ENCODE measurements at regions not wholly inside any gene's neighbourhood (a gene's known extent, or its start where the extent isn't known, plus 50 kb on each side); places are given as distances from the start of the nearest gene placed in this dataset.

- Histone ChIP-seq H3K9me3 (ENCODE audit: low read length) (no peaks in the 10 kb centered on the region), H3K27ac (ENCODE audit: low read depth, low read length) (no peak overlapping the region), H3K27me3 (ENCODE audit: insufficient read depth, low read length, poor library complexity, severe bottlenecking) (no peaks in the 10 kb centered on the region), H3K4me3 (ENCODE audit: low read length) (no peak overlapping the region), H3K4me1 (ENCODE audit: insufficient read depth, low read length) (no peaks in the 10 kb centered on the region), H3K36me3 (ENCODE audit: insufficient read depth, low read length) (no peaks in the 10 kb centered on the region)
- Mint-ChIP-seq H3K4me3 (no peak overlapping the region), H3K27ac (no peak overlapping the region), H3K4me1 (no peaks in the 10 kb centered on the region), H3K9me3 (peaks cover 0 to 6% (median 0%) of the 10 kb centered on the region in 5 donors), H3K27me3 (no peaks in the 10 kb centered on the region), H3K36me3 (no peaks in the 10 kb centered on the region)
- ChIA-PET POLR2A (no interaction called here), CTCF (no interaction called here)
- DNase-seq: no peak
Observed at GRCh38 chr2:221774136-221774535, 202.0 kb upstream of the EPHA4 start.

GRCh38 chr2:221771297-221771696 lies 199.2 kb upstream of the EPHA4 start:
- Histone ChIP-seq H3K27ac (ENCODE audit: low read depth, low read length) (no peak overlapping the region), H3K4me1 (ENCODE audit: insufficient read depth, low read length) (no peaks in the 10 kb centered on the region), H3K9me3 (ENCODE audit: low read length) (no peaks in the 10 kb centered on the region), H3K36me3 (ENCODE audit: insufficient read depth, low read length) (no peaks in the 10 kb centered on the region), H3K27me3 (ENCODE audit: insufficient read depth, low read length, poor library complexity, severe bottlenecking) (no peaks in the 10 kb centered on the region), H3K4me3 (ENCODE audit: low read length) (no peak overlapping the region)
- no peaks in the 10 kb centered on the region for H3K4me1 Mint-ChIP-seq
- ChIA-PET POLR2A (no interaction called here), CTCF (no interaction called here)
- H3K36me3 Mint-ChIP-seq: no peaks in the 10 kb centered on the region
- no peak overlapping the region for H3K27ac Mint-ChIP-seq
- peaks cover 0 to 6% (median 0%) of the 10 kb centered on the region in 5 donors for H3K9me3 Mint-ChIP-seq
- DNase-seq: no peak
- H3K4me3 Mint-ChIP-seq: no peak overlapping the region
- no peaks in the 10 kb centered on the region for H3K27me3 Mint-ChIP-seq

GRCh38 chr2:221767106-221768012 lies 195.3 kb upstream of the EPHA4 start:
- POLR2A ChIA-PET: no interaction called here
- Mint-ChIP-seq H3K27ac (no peak overlapping the region), H3K4me1 (no peaks in the 10 kb centered on the region), H3K36me3 (no peaks in the 10 kb centered on the region), H3K4me3 (no peak overlapping the region), H3K27me3 (no peaks in the 10 kb centered on the region), H3K9me3 (peaks cover 0 to 3% (median under 1%) of the 10 kb centered on the region in 5 donors)
- CTCF ChIA-PET: no interaction called here
- H3K4me1 ChIP-seq (ENCODE audit: insufficient read depth, low read length): no peaks in the 10 kb centered on the region
- no peak overlapping the region for H3K27ac ChIP-seq (ENCODE audit: low read depth, low read length)
- H3K36me3 ChIP-seq (ENCODE audit: insufficient read depth, low read length): no peaks in the 10 kb centered on the region
- H3K4me3 ChIP-seq (ENCODE audit: low read length): no peak overlapping the region
- no peaks in the 10 kb centered on the region for H3K27me3 ChIP-seq (ENCODE audit: insufficient read depth, low read length, poor library complexity, severe bottlenecking)
- DNase-seq: no peak
- H3K9me3 ChIP-seq (ENCODE audit: low read length): no peaks in the 10 kb centered on the region

GRCh38 chr2:221762496-221762895 lies 190.4 kb upstream of the EPHA4 start:
- Histone ChIP-seq H3K27me3 (ENCODE audit: insufficient read depth, low read length, poor library complexity, severe bottlenecking) (no peaks in the 10 kb centered on the region), H3K27ac (ENCODE audit: low read depth, low read length) (no peak overlapping the region), H3K4me3 (ENCODE audit: low read length) (no peak overlapping the region), H3K9me3 (ENCODE audit: low read length) (no peaks in the 10 kb centered on the region), H3K36me3 (ENCODE audit: insufficient read depth, low read length) (no peaks in the 10 kb centered on the region), H3K4me1 (ENCODE audit: insufficient read depth, low read length) (no peaks in the 10 kb centered on the region)
- DNase-seq: no peak
- H3K9me3 Mint-ChIP-seq: peaks cover 0 to 7% (median 4%) of the 10 kb centered on the region in 5 donors
- peaks cover 0 to 2% of the 10 kb centered on the region in 2 donors for H3K27me3 Mint-ChIP-seq
- CTCF ChIA-PET: no interaction called here
- H3K4me1 Mint-ChIP-seq: no peaks in the 10 kb centered on the region
- H3K36me3 Mint-ChIP-seq: no peaks in the 10 kb centered on the region
- POLR2A ChIA-PET: no interaction called here
- no peak overlapping the region for H3K4me3 Mint-ChIP-seq
- no peak overlapping the region for H3K27ac Mint-ChIP-seq

GRCh38 chr2:221761260-221761659 lies 189.2 kb upstream of the EPHA4 start:
- Histone ChIP-seq H3K9me3 (ENCODE audit: low read length) (no peaks in the 10 kb centered on the region), H3K36me3 (ENCODE audit: insufficient read depth, low read length) (no peaks in the 10 kb centered on the region), H3K4me1 (ENCODE audit: insufficient read depth, low read length) (no peaks in the 10 kb centered on the region), H3K27ac (ENCODE audit: low read depth, low read length) (no peak overlapping the region), H3K4me3 (ENCODE audit: low read length) (no peak overlapping the region), H3K27me3 (ENCODE audit: insufficient read depth, low read length, poor library complexity, severe bottlenecking) (no peaks in the 10 kb centered on the region)
- no peaks in the 10 kb centered on the region for H3K36me3 Mint-ChIP-seq
- ChIA-PET POLR2A (no interaction called here), CTCF (no interaction called here)
- peaks cover 0 to 7% (median 4%) of the 10 kb centered on the region in 5 donors for H3K9me3 Mint-ChIP-seq
- no peak overlapping the region for H3K4me3 Mint-ChIP-seq
- no peak for DNase-seq
- H3K27me3 Mint-ChIP-seq: peaks cover 0 to 2% of the 10 kb centered on the region in 2 donors
- H3K27ac Mint-ChIP-seq: no peak overlapping the region
- H3K4me1 Mint-ChIP-seq: no peaks in the 10 kb centered on the region

GRCh38 chr2:221758076-221758475 lies 186.0 kb upstream of the EPHA4 start:
- no peak overlapping the region for H3K27ac ChIP-seq (ENCODE audit: low read depth, low read length)
- DNase-seq: no peak
- H3K27me3 ChIP-seq (ENCODE audit: insufficient read depth, low read length, poor library complexity, severe bottlenecking): no peaks in the 10 kb centered on the region
- no peak overlapping the region for H3K27ac Mint-ChIP-seq
- H3K9me3 Mint-ChIP-seq: peaks cover 0 to 6% (median 4%) of the 10 kb centered on the region in 5 donors
- ChIA-PET CTCF (no interaction called here), POLR2A (no interaction called here)
- no peak overlapping the region for H3K4me3 Mint-ChIP-seq
- H3K36me3 Mint-ChIP-seq: no peaks in the 10 kb centered on the region
- H3K9me3 ChIP-seq (ENCODE audit: low read length): no peaks in the 10 kb centered on the region
- H3K27me3 Mint-ChIP-seq: peaks cover 0 to 2% of the 10 kb centered on the region in 2 donors
- no peak overlapping the region for H3K4me3 ChIP-seq (ENCODE audit: low read length)
- no peaks in the 10 kb centered on the region for H3K4me1 Mint-ChIP-seq
- no peaks in the 10 kb centered on the region for H3K4me1 ChIP-seq (ENCODE audit: insufficient read depth, low read length)
- H3K36me3 ChIP-seq (ENCODE audit: insufficient read depth, low read length): no peaks in the 10 kb centered on the region

GRCh38 chr2:221753401-221753800 lies 181.3 kb upstream of the EPHA4 start:
- Histone ChIP-seq H3K9me3 (ENCODE audit: low read length) (no peaks in the 10 kb centered on the region), H3K36me3 (ENCODE audit: insufficient read depth, low read length) (no peaks in the 10 kb centered on the region), H3K27ac (ENCODE audit: low read depth, low read length) (no peak overlapping the region), H3K4me1 (ENCODE audit: insufficient read depth, low read length) (no peaks in the 10 kb centered on the region), H3K27me3 (ENCODE audit: insufficient read depth, low read length, poor library complexity, severe bottlenecking) (no peaks in the 10 kb centered on the region), H3K4me3 (ENCODE audit: low read length) (no peak overlapping the region)
- CTCF ChIA-PET: no interaction called here
- no peaks in the 10 kb centered on the region for H3K36me3 Mint-ChIP-seq
- H3K4me1 Mint-ChIP-seq: no peaks in the 10 kb centered on the region
- no peak overlapping the region for H3K4me3 Mint-ChIP-seq
- POLR2A ChIA-PET: no interaction called here
- no peak for DNase-seq
- peaks cover 0 to 4% (median 0%) of the 10 kb centered on the region in 5 donors for H3K9me3 Mint-ChIP-seq
- peaks cover 0 to 2% of the 10 kb centered on the region in 2 donors for H3K27me3 Mint-ChIP-seq
- H3K27ac Mint-ChIP-seq: no peak overlapping the region

GRCh38 chr2:221752781-221753180 lies 180.7 kb upstream of the EPHA4 start:
- H3K27ac Mint-ChIP-seq: no peak overlapping the region
- no peaks in the 10 kb centered on the region for H3K9me3 Mint-ChIP-seq
- H3K36me3 Mint-ChIP-seq: no peaks in the 10 kb centered on the region
- H3K4me3 ChIP-seq (ENCODE audit: low read length): no peak overlapping the region
- H3K27me3 Mint-ChIP-seq: no peaks in the 10 kb centered on the region
- no peaks in the 10 kb centered on the region for H3K4me1 Mint-ChIP-seq
- DNase-seq: no peak
- H3K27ac ChIP-seq (ENCODE audit: low read depth, low read length): no peak overlapping the region
- H3K27me3 ChIP-seq (ENCODE audit: insufficient read depth, low read length, poor library complexity, severe bottlenecking): no peaks in the 10 kb centered on the region
- no peaks in the 10 kb centered on the region for H3K36me3 ChIP-seq (ENCODE audit: insufficient read depth, low read length)
- ChIA-PET POLR2A (no interaction called here), CTCF (no interaction called here)
- no peak overlapping the region for H3K4me3 Mint-ChIP-seq
- H3K4me1 ChIP-seq (ENCODE audit: insufficient read depth, low read length): no peaks in the 10 kb centered on the region
- H3K9me3 ChIP-seq (ENCODE audit: low read length): no peaks in the 10 kb centered on the region

Data from CD8-positive, alpha-beta memory T cell (primary cell).